NCI-H1105 treated with DMSO at 0.1 percent for 48 hours (cell line): ENCODE measurements at regions not wholly inside any gene's neighbourhood (a gene's known extent, or its start where the extent isn't known, plus 50 kb on each side); places are given as distances from the start of the nearest gene placed in this dataset.
"Not testable (repeated sequence)": the region's sequence is repeated elsewhere in the genome, so short reads cannot be mapped to it uniquely, and the experiment has no call there.

Experiments
- DNase-seq: peaks from one replicate; lab custom pipeline; 2025; lab: John Stamatoyannopoulos, UW

GRCh38 chr17:33901085-33901484 is 354.0 kb upstream of the CCL2 start:
- no peak for DNase-seq

DNA sequence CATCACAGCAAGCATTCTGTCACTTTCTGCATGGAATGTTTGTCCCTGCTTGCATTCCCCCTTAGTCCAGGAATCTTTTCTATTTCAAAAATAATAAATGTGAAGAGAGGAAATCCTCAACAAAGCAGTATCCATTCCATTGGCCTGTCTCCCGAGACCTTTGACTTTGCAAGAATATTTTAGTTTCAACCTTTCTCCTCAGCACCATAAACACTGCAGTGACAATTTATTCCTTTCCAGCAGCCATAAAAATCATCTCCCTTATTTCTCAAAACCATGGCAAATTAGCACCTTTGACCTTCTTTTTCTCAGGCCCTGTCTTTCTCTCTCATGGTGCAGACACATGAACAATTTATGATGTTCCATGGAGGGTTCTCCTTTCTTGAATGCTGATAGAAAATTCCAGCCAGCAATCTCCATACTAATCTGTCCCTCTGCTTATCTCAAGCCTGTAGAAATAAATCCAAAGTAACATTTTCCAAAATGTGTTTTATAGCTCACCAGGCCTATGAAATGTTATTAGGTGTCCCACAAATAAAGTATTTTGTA is 352.1 kb upstream of the CCL2 start:
- no peak for DNase-seq

DNA sequence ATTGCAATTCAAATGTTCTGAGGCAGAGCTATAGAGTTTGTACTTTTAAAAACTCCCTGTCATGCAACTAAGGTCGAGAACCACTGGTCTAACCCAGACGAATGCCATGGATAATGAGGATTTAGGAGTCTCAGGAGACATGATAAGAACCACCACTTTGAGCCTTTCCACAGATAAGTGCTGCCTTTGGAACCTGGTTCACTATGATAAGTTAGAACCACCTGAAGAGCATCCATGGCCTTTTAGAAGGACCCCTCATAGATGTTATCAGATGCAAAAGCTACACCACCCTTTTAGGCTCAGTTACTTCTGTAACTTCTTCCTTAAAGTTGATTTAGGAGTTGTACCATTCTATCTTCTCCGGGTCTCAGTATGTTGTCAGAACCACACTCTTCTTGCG is 350.6 kb upstream of the CCL2 start:
- DNase-seq, result no peak

- no peak for DNase-seq
These were observed 349.7 kb upstream of the CCL2 start for GRCh38 chr17:33905338-33905800.

- no peak for DNase-seq
These were observed 346.6 kb upstream of the CCL2 start for GRCh38 chr17:33908363-33909064.

DNA sequence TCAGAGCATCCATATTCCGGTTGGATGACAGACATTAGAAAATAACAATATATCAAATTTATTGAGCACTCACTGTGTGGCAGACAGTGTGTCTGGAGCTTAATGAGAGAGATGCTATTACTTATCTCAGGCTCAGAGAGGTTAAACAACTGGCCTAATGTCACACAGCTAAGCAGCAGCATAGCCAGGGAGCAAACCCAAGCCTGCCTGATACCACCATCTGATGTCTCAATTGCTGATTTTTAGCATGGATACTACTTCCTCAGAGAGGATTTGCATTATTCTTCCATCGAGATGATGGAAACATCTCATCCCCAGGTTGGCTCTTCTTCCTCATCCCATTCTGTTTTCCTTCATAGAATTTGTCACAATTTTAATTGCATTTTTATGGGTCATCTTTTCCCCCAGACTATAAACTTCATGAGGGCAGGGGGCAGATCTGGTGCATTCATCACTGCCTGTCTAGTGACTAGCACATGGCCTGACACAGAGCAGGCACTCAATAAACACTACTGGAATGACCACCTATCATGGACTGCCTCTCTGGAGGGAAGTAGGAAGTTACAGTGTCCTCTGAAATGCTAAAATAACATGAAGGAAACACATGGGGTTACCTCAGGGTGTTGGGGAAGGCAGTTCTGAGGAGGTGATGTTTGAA is 344.8 kb upstream of the CCL2 start:
- no peak for DNase-seq

DNA sequence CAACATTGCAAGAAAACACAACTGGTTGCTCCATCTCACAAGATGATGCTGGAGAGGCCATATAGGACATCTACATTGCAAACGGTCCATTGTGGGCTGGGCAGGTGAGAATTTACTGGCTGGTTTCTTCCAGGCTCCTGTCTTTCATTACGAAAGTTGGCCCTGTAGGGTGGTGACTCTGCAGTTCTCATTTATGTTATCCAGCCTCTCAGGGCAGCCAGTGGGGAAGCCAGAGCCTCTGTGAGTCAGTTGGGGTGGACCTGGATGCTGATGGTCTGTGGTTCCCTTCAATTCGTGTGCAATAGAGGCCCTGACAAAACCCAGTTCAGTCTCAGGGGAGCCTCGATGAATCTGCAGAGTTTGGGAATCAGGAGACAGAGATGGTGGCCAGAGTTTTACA is 341.0 kb upstream of the CCL2 start:
- no peak for DNase-seq

DNA sequence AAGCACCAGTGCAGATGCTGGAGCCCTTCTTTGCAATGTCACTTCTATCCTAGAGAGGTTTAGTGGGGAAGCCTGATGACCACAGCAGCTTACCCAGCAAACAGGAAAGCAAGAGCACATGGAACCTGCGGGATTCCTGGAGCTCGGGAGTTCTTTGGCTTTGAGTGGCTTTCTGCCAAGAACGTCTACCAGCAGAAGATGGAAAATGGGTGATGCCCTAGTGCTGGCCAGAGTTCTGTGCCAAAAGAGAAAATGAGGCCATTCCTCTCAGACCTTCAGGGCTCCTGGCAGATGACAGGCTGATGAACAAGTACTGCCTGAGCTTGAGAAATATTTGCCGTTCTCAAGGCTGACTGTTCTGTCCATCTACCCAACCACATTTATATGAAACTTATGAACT is 332.1 kb upstream of the CCL2 start:
- no peak for DNase-seq

- DNase-seq, result no peak
These were observed 331.0 kb upstream of the CCL2 start for GRCh38 chr17:33924104-33924503.

GRCh38 chr17:33925649-33926048 is 329.4 kb upstream of the CCL2 start:
- no peak for DNase-seq

DNA sequence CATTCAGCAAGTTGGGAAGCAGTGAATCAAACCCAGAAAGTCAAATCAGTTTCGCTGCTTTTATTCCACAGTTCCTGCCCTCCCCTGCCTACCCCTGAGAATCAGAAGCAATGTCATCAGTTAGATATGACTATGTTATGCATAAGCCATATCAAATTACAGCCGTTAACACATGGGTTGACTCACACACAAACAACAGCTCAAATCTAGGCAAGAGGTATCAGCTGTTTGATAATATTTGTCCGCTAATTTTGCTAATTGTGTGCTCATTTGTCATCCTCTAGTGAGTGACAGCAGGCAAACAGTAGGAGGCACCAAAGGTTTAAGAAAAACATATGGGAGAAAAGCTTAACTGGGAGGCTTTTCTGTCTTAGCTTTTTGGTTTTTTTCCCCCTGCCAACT is 327.4 kb upstream of the CCL2 start:
- peak; percentile 60 for DNase-seq

DNA sequence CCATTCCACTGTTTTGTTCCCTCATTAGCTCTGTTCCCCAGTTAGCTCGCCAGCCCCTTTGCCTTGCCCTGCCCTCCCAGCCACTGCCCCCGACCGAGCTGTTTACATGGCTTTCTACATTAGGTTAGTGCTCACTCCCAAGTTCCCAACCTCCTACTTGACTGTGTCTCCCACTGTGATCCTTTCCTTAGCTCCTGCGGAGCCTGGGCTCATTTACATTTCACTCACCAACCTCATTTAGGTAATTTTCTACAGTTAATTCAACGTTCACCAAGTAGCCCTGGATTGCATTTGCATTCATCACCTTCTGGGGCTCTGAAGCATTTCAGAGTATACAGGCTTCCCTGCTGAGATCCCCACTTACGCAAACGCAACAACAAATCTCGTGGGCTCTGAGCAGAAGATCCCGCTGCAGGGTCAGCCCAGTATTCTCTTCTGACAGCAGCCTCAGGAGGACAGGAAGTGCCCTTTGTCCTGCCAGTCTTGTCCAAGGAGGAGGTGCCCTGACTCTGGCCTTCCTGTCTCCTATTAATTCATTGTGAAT is 325.8 kb upstream of the CCL2 start:
- DNase-seq, result no peak

DNA sequence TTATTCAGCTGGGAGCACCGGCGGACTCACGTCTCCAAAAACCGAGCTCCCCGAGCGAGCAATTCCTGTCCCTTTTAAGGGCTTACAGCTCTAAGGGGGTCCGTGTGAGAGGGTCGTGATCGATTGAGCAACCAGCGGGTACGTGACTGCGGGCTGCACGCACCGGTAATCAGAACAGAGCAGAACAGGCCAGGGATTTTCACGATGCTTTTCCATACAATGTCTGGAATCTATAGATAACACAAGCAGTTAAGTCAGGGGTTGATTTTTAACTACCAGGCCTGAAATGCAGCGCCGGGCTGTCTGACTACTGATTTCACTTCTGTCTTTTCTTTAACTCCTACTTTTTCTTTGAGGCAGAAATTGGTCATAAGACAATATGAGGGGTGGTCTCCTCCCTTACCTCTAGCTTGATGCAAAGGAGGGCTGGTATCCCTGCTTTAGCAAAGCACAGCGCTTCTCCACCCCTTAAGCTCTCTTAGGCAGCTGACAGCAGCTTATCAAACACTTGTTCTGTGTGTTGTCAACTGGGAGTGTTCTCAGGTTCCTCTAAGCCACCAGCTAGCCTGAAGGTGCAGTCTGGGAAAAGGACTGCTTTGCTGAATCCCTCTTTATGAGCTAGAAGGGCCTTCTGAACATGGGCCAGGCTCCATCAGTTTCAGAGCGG is 323.8 kb upstream of the CCL2 start:
- not testable (repeated sequence) for DNase-seq

GRCh38 chr17:33932996-33933395 is 322.1 kb upstream of the CCL2 start:
- no peak for DNase-seq

DNA sequence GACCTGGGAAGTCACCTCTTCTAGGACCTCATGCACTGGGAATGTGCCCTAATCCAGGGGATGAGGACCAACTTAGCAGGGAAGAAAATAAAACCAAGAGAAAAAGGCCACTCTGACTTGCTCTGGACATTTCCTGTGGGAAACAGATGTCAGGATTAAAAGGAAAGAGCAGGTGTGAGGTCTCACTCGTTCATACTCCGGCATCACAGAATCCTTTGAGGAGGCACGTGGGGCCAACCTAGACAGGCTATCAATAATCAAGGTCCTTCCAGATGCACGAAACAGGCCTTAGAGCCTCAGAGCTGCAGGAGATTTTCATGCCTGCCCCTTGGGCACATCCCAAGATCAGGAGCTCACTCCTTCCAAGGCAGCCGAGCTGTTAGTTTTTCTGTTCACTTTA is 321.5 kb upstream of the CCL2 start:
- no peak for DNase-seq

- DNase-seq, result no peak
These were observed 320.4 kb upstream of the CCL2 start for GRCh38 chr17:33934696-33935095.

GRCh38 chr17:33935822-33936221 is 319.3 kb upstream of the CCL2 start:
- DNase-seq, result no peak

- DNase-seq, result no peak
These were observed 318.3 kb upstream of the CCL2 start for GRCh38 chr17:33936764-33937163.

DNA sequence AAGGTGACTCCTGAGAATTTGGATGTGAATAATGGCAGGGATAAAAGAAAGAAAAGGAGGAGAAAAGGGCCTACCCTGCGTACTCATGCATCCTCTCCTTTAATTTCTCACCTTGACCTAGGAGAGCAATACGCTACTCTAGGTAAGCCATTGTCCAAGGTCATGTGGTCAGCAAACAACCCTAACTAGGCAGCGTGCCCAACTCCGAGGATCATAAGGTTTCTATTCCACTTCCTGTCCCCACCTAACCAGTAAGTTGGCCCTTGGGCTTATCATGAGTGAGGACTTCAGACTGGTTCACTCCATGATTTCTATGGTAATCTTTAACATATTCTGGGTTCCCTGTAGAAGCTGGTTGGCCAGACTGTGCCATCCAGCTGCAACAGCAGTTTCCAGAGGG is 315.1 kb upstream of the CCL2 start:
- DNase-seq, result no peak

GRCh38 chr17:33940769-33941370 is 314.2 kb upstream of the CCL2 start:
- DNase-seq, result no peak

GRCh38 chr17:33941744-33942143 is 313.3 kb upstream of the CCL2 start:
- DNase-seq, result no peak

DNA sequence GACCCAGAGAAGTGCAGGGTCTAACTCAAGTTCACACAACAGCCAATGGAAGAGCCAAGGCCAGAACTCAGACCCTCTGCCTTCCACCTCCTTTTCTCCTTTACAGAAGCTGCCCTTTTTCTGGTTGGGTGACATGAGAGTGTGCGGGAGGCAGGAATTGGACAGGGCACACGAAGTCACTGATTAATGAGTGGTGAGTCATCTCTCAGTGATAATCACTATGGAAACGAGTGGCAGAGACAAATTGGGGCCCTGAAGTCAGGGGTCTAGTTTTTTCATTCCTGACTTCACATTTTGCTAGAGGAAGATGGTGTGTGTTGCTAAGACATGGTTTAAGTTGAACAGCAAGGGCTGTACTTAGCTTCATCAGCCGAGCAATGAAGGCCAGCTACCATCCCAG is 312.7 kb upstream of the CCL2 start:
- DNase-seq, result no peak
